ENCODE measurements at regions not wholly inside any gene's neighbourhood (a gene's known extent, or its start where the extent isn't known, plus 50 kb on each side); places are given as distances from the start of the nearest gene placed in this dataset.

GRCh38 chr2:199014226-199014625 lies 443.5 kb downstream of the SATB2 start:
- Histone ChIP-seq H3K4me1 (ENCODE audit: insufficient read depth) (no peaks in the 10 kb centered on the region), H3K4me2 (ENCODE audit: unreplicated experiment) (no peak overlapping the region), H3K9me2 (ENCODE audit: insufficient read depth) (no peaks in the 10 kb centered on the region), H3K4me3 (no peak overlapping the region), H3K79me2 (ENCODE audit: insufficient read depth) (no peaks in the 10 kb centered on the region), H2AFZ (no peak overlapping the region), H3K27ac (no peak overlapping the region), H3K27me3 (replicated peaks; ENCODE audit: insufficient read depth) (no peaks in the 10 kb centered on the region), H3K9ac (no peak overlapping the region), H3K9me3 (ENCODE audit: low read depth) (no peaks in the 10 kb centered on the region), H3K36me3 (ENCODE audit: low read depth) (no peaks in the 10 kb centered on the region), H4K20me1 (ENCODE audit: insufficient read depth) (no peaks in the 10 kb centered on the region), H3F3A (ENCODE audit: insufficient read depth) (no peaks in the 10 kb centered on the region)
- DNase-seq: no peak
- TF ChIP-seq EZH2 (IDR thresholded peaks at IDR 0.05; ENCODE audit: insufficient read depth, poor library complexity, severe bottlenecking) (no peak), EZH2phosphoT487 (IDR thresholded peaks at IDR 0.05; ENCODE audit: insufficient read depth, low read depth) (no peak)
- 92 to 94% methylated on average over 3 of the region's 3 CpGs for WGBS, 2 experiments (ENCODE audit: low coverage in 1 of 2, low lambda C conversion rate in 2 of 2, missing lambda C conversion rate in 2 of 2)
- in situ Hi-C loops (cut with MboI): no loop called here

DNA sequence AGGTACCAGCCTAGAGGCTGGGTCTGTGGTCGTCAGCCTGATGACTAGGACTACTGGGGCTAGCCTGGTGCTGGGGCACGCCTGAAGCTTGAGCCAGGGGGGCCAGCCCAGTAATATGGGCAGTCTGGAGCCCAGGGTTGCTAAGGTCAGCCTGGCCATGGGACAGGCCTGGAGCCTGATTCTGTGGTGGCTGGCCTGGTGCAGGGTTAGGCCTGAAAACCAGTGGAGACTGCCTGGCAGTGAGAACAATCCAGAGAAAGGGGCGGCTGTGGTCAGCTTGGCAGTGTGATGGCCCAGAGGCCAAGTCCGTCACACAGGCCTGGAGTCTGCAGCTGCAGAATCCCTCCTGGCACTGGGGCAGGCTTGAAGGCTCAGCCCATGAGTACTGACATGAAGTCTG lies 445.8 kb downstream of the SATB2 start:
- Histone ChIP-seq H3K4me2 (ENCODE audit: unreplicated experiment) (no peak overlapping the region), H3K27ac (no peak overlapping the region), H3K36me3 (ENCODE audit: low read depth) (no peaks in the 10 kb centered on the region), H3K9me3 (ENCODE audit: low read depth) (no peaks in the 10 kb centered on the region), H3K4me1 (ENCODE audit: insufficient read depth) (no peaks in the 10 kb centered on the region), H3K4me3 (no peak overlapping the region), H3K27me3 (replicated peaks; ENCODE audit: insufficient read depth) (no peaks in the 10 kb centered on the region), H3K79me2 (ENCODE audit: insufficient read depth) (no peaks in the 10 kb centered on the region), H2AFZ (no peak overlapping the region), H3K9ac (no peak overlapping the region), H3K9me2 (ENCODE audit: insufficient read depth) (no peaks in the 10 kb centered on the region), H3F3A (ENCODE audit: insufficient read depth) (no peaks in the 10 kb centered on the region), H4K20me1 (ENCODE audit: insufficient read depth) (no peaks in the 10 kb centered on the region)
- 51 to 59% methylated on average over 4 of the region's 4 CpGs for WGBS, 2 experiments (ENCODE audit: low coverage in 1 of 2, low lambda C conversion rate in 2 of 2, missing lambda C conversion rate in 2 of 2)
- TF ChIP-seq EZH2 (IDR thresholded peaks at IDR 0.05; ENCODE audit: insufficient read depth, poor library complexity, severe bottlenecking) (no peak), EZH2phosphoT487 (IDR thresholded peaks at IDR 0.05; ENCODE audit: insufficient read depth, low read depth) (no peak)
- DNase-seq: no peak
- in situ Hi-C loops (cut with MboI): no loop called here

DNA sequence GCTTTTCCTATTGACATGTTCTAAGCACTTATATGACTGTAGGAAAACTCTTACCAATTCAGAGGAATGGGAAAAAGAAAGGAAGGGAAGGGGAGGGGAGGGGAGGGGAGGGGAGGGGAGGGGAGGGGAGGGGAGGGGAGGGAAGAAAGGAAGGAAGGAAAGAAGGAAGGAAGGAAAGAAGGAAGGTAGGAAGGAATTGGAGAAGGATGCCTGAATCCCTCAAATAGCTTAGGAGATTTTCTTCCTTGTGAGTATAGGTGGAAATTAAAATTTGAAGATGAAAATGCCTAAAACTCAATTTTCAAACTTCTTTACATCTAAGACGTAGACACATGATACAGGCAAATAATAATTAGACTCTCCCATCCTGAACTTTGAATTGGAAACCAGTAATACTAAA lies 463.1 kb downstream of the SATB2 start:
- H3F3A ChIP-seq (ENCODE audit: insufficient read depth): no peaks in the 10 kb centered on the region
- H3K4me2 ChIP-seq (ENCODE audit: unreplicated experiment): no peak overlapping the region
- H4K20me1 ChIP-seq (ENCODE audit: insufficient read depth): no peaks in the 10 kb centered on the region
- no peaks in the 10 kb centered on the region for H3K9me3 ChIP-seq (ENCODE audit: low read depth)
- H2AFZ ChIP-seq: no peak overlapping the region
- H3K9ac ChIP-seq: no peak overlapping the region
- DNase-seq: no peak
- no peaks in the 10 kb centered on the region for H3K9me2 ChIP-seq (ENCODE audit: insufficient read depth)
- H3K36me3 ChIP-seq (ENCODE audit: low read depth): no peaks in the 10 kb centered on the region
- TF ChIP-seq EZH2phosphoT487 (IDR thresholded peaks at IDR 0.05; ENCODE audit: insufficient read depth, low read depth) (no peak), EZH2 (IDR thresholded peaks at IDR 0.05; ENCODE audit: insufficient read depth, poor library complexity, severe bottlenecking) (no peak)
- no peaks in the 10 kb centered on the region for H3K79me2 ChIP-seq (ENCODE audit: insufficient read depth)
- no peaks in the 10 kb centered on the region for H3K27me3 ChIP-seq (replicated peaks; ENCODE audit: insufficient read depth)
- no peak overlapping the region for H3K27ac ChIP-seq
- no peak overlapping the region for H3K4me3 ChIP-seq
- 14 to 27% methylated on average over 1 of the region's 1 CpG for WGBS, 2 experiments (ENCODE audit: low coverage in 1 of 2, low lambda C conversion rate in 2 of 2, missing lambda C conversion rate in 2 of 2)
- in situ Hi-C loops (cut with MboI): no loop called here
- no peaks in the 10 kb centered on the region for H3K4me1 ChIP-seq (ENCODE audit: insufficient read depth)

DNA sequence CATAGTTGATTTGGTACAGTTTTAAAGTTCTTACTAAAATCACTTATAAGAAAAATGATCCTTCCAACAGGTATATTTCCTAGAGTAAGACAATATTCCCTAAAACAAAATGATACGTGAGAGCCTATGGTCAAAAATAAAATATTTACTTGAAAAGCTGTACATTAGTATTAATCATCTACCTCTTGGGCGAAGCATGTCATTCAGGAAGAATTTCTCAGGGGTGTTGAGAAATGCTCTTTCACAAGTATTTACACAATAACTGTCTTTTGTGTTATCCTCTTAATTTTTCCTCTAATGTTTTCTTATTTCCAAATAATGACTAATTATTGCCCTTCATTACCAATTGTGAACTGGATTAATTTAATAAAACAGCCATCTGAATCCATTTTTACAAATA lies 466.3 kb downstream of the SATB2 start:
- H3K9me2 ChIP-seq (ENCODE audit: insufficient read depth): no peaks in the 10 kb centered on the region
- no peak overlapping the region for H3K4me3 ChIP-seq
- H3K4me1 ChIP-seq (ENCODE audit: insufficient read depth): no peaks in the 10 kb centered on the region
- no peak overlapping the region for H3K9ac ChIP-seq
- in situ Hi-C loops (cut with MboI): no loop called here
- H3K27me3 ChIP-seq (replicated peaks; ENCODE audit: insufficient read depth): no peaks in the 10 kb centered on the region
- no peaks in the 10 kb centered on the region for H3F3A ChIP-seq (ENCODE audit: insufficient read depth)
- H4K20me1 ChIP-seq (ENCODE audit: insufficient read depth): no peaks in the 10 kb centered on the region
- H3K4me2 ChIP-seq (ENCODE audit: unreplicated experiment): no peak overlapping the region
- H2AFZ ChIP-seq: no peak overlapping the region
- no peaks in the 10 kb centered on the region for H3K9me3 ChIP-seq (ENCODE audit: low read depth)
- 70 to 76% methylated on average over 2 of the region's 2 CpGs for WGBS, 2 experiments (ENCODE audit: low coverage in 1 of 2, low lambda C conversion rate in 2 of 2, missing lambda C conversion rate in 2 of 2)
- H3K79me2 ChIP-seq (ENCODE audit: insufficient read depth): no peaks in the 10 kb centered on the region
- H3K36me3 ChIP-seq (ENCODE audit: low read depth): no peaks in the 10 kb centered on the region
- no peak for DNase-seq
- no peak for TF ChIP-seq EZH2 (IDR thresholded peaks at IDR 0.05; ENCODE audit: insufficient read depth, poor library complexity, severe bottlenecking)
- no peak for TF ChIP-seq EZH2phosphoT487 (IDR thresholded peaks at IDR 0.05; ENCODE audit: insufficient read depth, low read depth)
- no peak overlapping the region for H3K27ac ChIP-seq

- in situ Hi-C loops (cut with MboI): no loop called here
- no peaks in the 10 kb centered on the region for H4K20me1 ChIP-seq (ENCODE audit: insufficient read depth)
- H3K27me3 ChIP-seq (replicated peaks; ENCODE audit: insufficient read depth): no peaks in the 10 kb centered on the region
- H3K9me3 ChIP-seq (ENCODE audit: low read depth): peaks cover 6% of the 10 kb centered on the region
- H3K9me2 ChIP-seq (ENCODE audit: insufficient read depth): no peaks in the 10 kb centered on the region
- no peak overlapping the region for H3K4me2 ChIP-seq (ENCODE audit: unreplicated experiment)
- H3K36me3 ChIP-seq (ENCODE audit: low read depth): no peaks in the 10 kb centered on the region
- no peak for DNase-seq
- no peak overlapping the region for H3K27ac ChIP-seq
- no peak overlapping the region for H2AFZ ChIP-seq
- H3K9ac ChIP-seq: no peak overlapping the region
- no peaks in the 10 kb centered on the region for H3F3A ChIP-seq (ENCODE audit: insufficient read depth)
- TF ChIP-seq EZH2 (IDR thresholded peaks at IDR 0.05; ENCODE audit: insufficient read depth, poor library complexity, severe bottlenecking) (no peak), EZH2phosphoT487 (IDR thresholded peaks at IDR 0.05; ENCODE audit: insufficient read depth, low read depth) (no peak)
- no peaks in the 10 kb centered on the region for H3K79me2 ChIP-seq (ENCODE audit: insufficient read depth)
- no peak overlapping the region for H3K4me3 ChIP-seq
- H3K4me1 ChIP-seq (ENCODE audit: insufficient read depth): 0 out of 2 replicates have a peak, but pooled peaks cover 8% of the 10 kb centered on the region
These were observed 482.0 kb downstream of the SATB2 start for GRCh38 chr2:198975779-198976178.
